Head of caudate nucleus (tissue), 42 donors: ENCODE measurements at regions not wholly inside any gene's neighbourhood (a gene's known extent, or its start where the extent isn't known, plus 50 kb on each side); places are given as distances from the start of the nearest gene placed in this dataset.
A peak's percentile ranks its signal among the peaks of the same experiment; 100 is the strongest.

Experiments
- DNase-seq, 42 donors: peaks; one replicate each; pipeline versions ENCODE4 v3.0.0 to v3.0.0-alpha.2; 2020 to 2021; ENCODE audit warnings: mixed read lengths in 7 of 42
- intact Hi-C: fragments of 100-400 bp; cut with DNase I; formaldehyde crosslinking; loops from one replicate; pipeline ENCODE4 v1.15.0; 2022

DNA sequence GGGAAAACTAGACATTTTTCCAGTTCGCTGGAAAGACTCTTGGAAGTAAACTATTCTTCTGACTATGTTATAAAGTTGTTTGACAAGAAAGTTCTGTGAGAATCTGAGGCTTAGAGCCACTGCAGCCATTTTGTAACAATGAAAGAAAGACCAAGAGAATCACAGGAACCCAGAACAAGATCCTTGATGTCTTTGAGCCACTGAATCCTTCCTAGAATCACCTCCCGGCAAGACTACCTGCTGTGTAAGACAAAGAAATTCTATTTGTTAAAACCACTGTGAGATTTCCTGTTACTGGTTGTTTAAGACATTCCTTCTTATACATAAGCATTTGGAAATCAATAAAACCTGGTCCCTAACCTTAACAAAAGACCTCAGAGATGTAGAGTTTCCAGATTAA, 175.7 kb upstream of the RASGEF1B start:
- intact Hi-C loops: no loop called here
- DNase-seq: no peak

DNA sequence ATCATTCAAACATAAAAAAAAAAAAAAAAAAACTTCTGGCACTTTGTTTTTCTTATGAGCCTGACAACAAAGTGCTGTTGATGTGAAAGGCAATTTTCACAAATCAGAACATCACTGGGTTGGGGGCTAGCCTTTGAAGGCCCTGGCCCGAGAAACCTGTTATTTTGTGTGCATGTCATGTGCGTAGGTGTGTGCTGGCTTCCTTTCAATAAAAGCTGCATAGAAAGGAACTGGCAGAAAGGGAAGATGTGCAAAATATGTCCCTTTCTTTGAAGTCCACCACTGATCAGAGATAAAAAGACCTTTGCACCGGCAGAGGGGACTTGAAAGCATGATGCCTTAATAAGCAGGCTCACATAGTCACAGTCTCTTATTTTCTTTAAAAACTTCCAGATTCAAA, 170.8 kb upstream of the RASGEF1B start:
- DNase-seq: no peak
- intact Hi-C loops: no loop called here

DNA sequence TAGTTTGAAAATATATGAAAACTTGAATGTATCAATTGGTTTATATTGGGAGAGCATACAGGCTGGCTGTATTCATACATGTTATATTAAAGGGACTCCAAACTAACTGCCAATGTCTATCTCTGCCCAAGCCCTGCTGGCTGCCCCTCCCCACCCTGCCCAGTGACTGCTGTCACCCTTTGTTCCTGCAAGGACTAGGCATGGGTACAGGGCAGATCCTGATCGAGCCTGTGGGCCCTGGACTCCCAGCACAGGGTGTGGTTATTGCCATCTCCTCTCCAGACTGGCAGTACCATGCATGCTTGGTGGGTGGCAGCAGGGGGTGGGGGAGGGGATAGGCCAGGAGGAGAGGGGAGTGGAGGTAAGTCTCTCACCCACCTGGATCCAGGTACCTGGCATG, 167.5 kb upstream of the RASGEF1B start:
- intact Hi-C loops: no loop called here
- no peak for DNase-seq

DNA sequence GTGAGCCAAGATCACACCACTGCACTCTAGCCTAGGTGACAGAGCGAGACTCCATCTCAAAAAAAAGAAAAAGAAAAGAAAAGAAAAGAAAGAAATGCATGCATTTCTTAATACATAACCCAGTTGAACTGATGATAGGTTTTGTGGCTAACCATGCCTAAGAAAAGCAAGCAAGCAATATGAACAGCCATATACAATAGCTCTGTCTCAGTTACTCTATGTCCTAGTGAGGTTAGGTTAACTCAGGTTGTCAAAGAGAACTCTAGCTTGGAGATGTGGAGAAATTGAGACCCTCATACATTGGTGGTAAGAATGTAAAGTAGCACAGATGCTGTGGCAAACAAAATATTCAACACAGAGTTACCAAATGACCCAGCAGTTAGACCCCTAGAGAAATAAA, 167.0 kb upstream of the RASGEF1B start:
- intact Hi-C loops: no loop called here
- DNase-seq: no peak

DNA sequence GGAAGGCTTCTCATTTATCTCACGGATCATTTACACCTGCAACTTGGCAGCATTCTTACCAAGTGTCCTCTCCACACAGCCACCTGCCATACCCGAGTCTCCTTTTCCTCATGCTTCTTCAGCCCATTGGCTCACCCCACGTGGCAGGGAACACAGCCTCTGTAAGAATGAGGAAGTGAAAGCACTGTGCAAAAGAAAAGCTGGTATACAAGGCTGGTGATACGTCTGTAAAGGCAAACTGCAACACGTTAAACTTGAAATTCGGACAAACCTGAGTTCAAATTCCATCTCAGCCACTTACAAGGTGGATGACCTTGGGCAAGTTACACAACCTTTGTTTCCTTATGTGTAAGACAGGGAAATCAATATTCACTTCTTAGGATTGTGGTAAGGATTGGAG, 164.0 kb upstream of the RASGEF1B start:
- intact Hi-C loops: no loop called here
- peak in 27 of 42 donors; percentile 12 to 62 (median 32) for DNase-seq

DNA sequence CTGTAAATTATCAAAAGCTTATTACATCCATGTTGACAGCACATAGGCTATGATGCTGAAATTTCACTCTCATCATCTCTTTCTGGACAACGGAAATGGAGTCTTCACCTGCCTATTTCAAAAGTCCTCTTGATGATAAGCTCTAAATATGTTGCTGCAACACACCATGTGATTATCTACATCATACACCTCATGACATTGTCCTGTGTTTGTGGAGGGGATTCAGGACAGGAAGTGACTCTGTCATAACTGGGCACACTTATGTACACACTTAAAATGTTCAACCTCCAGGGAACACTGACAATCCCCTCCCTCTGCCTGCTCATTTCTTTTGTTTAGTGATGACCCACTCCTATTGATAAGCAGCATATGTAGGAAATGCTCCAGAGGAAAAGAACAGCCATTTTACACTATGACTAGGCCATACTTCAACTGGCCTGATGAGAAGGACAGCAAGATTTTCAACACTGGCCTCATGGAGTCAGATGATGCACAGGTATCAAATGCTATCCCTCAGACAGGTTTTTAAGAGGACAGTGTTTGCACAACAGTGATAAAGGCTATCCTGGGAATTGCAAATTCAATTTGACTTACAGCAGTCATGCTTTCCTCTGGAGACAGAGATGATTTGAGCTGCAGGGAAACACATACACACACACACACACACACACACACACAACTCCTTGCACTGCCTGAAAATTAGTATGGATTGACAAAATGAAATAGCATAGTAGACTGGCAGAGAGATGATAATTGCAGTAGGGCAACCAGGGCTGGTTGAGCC, 163.3 kb upstream of the RASGEF1B start:
- no peak for DNase-seq
- intact Hi-C loops: no loop called here

DNA sequence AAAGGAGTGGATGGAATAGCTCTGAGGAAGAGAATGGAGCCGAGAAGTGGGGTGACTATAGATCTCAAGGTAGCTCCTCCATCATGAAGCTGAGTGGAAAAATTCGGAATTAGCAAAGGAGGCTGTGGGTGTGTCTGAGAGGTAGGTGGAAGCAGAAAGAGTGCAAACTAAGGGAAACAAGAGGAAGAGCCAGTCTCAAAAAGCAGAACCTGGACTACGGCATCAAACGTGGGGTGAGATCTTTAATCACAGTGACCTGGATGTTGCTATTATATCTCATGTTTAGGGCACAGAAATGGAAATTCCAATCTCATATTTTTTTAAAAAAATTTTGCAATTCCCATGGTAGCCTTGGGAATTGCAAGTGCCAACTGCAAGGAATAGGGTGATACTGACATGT, 162.5 kb upstream of the RASGEF1B start:
- intact Hi-C loops: no loop called here
- DNase-seq: no peak

DNA sequence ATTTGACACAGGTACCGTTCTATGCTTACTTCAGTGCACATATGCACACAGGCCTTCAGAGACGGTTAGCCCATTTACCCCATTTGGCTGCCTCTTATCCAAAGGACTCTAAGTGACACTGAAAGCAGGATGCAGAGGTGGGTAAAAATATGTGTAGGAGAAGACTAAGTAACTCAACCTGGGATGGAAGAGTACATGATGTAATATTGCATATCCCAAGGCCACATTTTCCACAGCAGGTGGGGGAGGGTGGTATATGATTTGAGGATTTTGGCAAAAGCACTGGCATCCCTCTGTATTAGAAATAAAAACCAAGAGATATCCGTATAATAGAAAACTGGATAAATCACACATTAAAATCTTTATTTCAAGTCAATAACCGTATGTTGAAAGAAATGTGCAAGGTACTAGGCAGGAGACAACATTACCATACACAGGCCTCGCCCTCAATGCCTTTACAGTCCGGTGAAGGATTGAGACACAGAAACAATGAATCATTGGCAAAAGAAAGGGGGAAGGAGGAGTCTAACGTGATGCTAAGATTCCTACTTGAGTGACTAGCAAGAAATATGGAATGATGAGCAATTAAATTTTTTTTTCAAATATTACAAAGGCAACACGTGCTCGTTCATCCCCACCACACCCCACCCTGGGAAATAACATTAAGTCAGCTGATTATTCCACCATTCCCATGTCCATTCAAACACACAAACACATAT, 161.0 kb upstream of the RASGEF1B start:
- intact Hi-C loops: no loop called here
- DNase-seq: no peak

DNA sequence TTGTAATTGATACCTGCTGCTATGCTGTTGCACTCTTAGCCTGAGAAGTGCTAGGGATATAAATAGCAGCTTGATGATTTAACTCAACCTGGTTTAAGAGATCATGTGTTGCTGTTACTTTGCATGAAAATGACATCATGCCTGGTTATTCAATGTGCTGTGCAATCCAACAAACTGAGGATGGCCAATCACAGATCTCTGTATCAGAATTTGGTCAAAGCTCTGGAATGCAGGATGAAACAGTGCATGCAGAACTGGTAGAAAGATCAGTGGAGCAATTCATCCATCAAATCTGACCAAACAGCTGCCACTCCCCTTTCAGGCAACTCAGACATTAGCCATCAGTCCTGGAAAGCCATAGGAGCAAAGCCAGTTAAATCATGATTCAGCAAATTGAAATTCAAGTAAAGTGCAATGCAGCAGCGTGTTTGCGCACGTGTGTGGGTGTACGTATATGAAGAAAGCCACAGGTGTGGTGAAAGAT, 160.3 kb upstream of the RASGEF1B start:
- peak in 6 of 42 donors; percentile 6 to 37 (median 14) for DNase-seq
- intact Hi-C loops: no loop called here

DNA sequence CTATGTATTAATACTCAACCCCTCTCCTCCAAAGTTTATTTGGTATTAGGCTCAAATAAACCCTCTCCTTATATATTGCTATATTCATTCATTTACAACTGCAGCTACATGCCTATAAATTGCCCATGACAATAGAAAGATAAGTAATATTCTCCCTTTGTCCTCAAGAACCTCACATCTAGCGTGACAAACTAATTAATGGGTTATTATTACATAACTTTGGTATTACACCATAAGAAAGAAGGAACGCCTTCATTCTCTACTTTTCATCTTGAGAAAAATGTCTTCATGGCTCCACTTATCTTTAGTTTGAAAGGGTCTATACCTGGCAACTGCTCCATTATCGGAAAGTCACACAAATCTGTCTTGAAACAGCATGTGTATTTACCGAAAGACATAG, 157.7 kb upstream of the RASGEF1B start:
- intact Hi-C loops: no loop called here
- no peak for DNase-seq

DNA sequence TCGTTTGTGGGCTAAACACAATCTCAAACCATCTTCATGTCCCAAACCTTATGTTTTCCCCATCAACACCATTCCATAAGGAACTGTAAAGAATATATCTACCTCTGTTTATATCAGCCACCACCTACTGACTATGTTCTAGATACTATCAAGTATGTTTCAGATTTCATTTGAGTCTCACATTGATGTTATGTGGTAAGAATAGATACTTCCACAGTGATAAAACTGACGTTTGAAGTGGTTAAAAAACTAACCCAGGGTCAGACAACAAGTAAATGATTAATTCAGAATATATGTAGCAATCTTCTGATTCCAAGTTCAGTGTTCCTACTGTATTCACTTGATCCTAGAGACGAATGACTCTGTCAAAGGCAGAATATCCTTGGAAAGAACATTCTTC, 156.8 kb upstream of the RASGEF1B start:
- no peak for DNase-seq
- intact Hi-C loops: no loop called here

DNA sequence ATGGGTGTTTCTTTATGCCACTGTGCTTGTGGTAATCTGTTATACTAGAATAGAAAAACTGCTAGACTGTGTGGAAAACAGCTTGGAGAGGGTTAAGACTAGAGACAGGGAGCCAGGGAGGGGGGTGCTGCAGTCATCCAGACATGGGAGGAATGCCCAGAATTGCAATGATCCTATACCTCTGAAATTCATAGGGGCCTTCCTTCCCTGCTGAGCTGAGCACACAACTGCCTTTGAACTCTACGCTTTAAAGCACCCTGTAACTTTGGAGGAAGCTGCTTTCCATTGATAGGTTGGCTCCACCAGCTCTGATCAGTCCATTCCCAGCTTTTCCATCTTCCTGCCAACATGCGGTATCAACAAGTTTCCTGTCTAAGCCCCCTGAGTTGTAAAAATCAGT, 155.9 kb upstream of the RASGEF1B start:
- intact Hi-C loops: no loop called here
- DNase-seq: no peak

DNA sequence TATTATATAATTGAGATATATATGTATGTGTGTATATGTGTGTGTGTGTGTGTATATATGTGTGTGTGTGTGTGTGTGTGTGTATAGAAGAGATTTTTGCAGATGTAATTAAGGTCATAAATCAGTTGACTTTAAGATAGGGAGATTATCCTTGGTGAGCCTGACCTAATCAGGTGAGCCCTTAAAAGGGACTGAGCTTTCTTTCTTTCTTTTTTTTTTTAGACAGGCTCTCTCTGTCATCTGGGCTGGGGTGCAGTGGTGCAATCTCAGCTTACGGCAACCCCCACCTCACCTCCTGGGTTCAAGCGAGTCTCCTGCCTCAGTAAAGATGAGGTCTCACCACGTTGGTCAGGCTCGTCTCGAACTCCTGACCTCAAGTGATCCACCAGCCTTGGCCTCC, 155.1 kb upstream of the RASGEF1B start:
- DNase-seq: no peak
- intact Hi-C loops: no loop called here

DNA sequence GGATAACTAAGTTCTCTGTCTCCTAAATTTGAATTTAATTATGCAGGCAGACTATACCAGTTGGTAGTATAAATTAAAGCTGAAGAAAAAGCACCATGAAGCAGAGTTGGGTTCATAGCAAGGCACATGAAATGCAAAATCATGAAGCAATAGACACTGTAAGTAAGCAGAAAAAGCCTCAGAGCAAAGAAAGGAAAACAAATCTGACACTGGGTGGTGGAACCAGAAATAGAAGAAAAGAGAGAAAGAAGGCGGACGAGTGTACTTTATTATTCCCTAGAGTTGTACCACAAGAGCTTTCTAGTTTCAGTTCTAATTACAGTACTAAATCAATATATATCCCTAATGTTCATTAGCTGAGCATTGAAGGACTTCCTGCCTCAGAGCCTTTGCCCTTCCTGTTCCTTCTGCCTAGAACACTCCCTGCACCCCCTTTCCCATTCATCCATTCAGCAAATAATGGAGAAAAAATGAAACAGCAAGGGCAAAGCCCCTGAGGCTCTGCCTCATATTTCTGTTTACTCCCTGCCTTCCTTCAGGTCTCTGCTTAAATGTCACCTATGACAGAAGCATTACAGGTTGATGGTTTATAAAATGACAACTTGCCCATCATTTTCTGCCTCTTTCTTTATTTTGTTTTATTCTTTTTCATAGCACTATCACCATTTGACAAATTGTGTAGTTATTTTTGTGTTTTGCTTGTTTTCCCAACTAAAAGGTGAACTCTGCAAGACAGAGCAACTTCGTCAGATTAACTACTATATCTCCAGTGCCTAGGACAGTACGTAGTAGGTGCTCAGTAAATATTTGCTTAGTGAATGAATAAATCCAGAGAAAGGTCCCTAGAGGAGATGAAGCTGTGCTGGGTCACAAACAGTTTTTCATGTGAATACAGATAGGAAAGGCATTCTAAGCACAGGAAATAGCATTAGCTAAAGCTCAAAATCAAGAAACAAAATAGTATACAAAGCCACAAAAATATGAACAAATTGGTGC, 154.0 kb upstream of the RASGEF1B start:
- intact Hi-C loops: no loop called here
- no peak for DNase-seq

DNA sequence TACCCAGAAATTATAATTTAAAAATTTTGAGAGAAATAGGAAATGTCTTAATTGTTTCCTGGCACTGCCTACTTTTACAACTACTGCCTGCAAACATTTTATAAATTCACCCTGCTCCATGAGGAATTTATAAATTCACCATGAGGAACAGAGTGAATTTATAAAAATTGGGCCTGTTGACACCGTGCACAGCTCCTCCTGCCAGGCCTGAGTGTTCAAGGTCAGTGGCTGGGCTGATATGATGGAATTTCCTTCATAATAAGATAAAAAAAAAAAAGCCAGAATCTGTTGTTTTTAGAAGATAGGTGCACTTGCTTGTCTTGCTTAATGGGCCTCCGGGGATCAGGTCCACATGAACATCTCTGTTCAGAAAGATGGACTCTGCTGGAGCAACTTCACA, 151.7 kb upstream of the RASGEF1B start:
- intact Hi-C loops: no loop called here

DNA sequence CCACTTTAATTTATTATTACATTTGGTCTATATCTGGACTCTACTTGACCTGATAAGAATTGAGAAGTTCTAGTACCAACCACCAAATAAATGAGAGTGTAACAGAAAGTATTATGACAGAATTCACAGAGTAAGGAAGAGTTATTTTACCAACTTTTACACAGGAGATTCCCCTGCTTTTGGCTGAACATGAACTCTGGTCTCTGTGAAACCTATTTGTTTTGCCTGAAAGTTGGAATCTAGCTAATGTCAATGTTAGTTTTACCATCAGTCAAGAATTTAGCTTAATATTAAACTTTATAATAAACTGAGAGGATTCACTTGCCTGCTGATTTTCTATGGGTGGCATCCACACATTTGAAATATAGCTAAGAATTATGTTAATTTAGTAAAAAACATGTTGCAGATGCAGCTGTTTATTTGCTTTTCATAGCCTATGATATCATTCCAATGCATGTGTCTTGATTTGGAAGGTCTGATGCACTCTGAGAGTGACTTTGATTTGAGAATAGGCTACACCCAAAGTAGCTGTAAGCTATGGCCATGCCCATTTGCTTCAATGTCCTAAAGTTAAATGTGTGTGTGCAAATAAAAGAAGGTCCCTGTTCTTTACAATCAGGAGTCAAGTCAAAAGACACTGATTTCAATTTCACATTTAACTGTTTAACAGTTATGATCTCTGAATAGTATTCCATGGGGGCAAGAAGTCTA, 150.9 kb upstream of the RASGEF1B start:
- intact Hi-C loops: no loop called here
- DNase-seq: no peak

More for the DNA sequence above, 151.7 kb upstream of the RASGEF1B start:
- no peak for DNase-seq

DNA sequence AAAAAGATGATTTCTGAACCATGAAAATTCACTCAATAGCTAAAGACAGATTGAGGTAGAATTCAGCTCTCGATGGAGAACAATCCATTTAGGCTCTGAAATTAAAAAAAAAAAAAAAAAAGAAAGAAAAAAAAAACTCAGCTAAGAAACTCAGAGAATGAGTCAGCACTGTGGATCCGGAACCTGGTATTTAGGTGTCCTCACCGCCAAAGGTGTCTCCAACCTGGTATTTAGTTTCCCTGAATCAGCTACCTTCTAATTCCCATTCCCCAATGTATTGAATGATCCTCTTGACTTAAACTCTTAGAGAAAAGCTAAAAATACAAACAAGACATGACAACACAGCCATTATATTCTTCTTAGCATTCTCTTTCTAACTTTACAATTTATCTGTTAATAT, 150.3 kb upstream of the RASGEF1B start:
- intact Hi-C loops: no loop called here
- no peak for DNase-seq

DNA sequence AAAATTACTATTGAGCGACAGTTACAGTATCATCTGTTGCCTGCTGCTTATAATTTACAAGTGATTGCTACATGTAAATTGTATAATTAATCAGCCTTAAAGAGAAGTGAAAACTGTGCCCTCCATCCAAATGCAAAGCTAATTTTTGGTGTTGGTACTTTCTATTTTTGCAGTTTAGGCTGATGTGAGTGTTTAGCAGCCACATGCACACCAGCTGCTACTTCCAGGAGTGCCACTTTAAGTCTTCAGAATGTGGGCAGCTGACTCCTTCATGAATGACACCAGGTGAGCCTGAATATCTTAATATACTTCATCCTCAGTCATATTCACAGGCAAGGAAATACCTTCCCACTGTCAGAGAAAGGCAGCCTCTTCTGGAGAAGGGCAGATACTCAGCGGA, 149.8 kb upstream of the RASGEF1B start:
- peak in 10 of 42 donors; percentile 14 to 56 (median 27) for DNase-seq
- intact Hi-C loops: no loop called here

DNA sequence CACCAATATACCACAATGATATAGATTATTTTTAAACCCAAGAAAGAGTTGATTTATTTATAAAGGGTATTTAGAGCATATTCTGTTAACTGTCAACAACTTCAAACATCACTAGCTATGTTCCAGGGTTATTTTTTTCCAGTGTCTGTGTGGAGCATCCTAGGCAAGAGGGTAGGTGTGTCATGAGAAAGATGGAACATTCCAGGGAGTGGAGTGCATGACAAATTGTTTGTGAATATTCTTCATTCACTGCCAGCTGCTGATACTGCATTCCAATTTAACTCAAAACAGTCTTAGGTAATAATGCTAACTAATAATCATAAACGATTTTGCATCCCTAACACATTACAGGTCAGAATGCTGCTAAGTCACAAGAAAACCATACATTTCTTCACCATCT, 148.7 kb upstream of the RASGEF1B start:
- intact Hi-C loops: no loop called here
- no peak for DNase-seq
